Stimulated activated CD4-positive, alpha-beta T cell treated with anti-CD3 and anti-CD28 coated beads, Interleukin-2, amount 100 ng/mL, for 24 hours (primary cell): ENCODE measurements at regions not wholly inside any gene's neighbourhood (a gene's known extent, or its start where the extent isn't known, plus 50 kb on each side); places are given as distances from the start of the nearest gene placed in this dataset.
"Not testable (repeated sequence)": the region's sequence is repeated elsewhere in the genome, so short reads cannot be mapped to it uniquely, and the experiment has no call there.

Source experiments
- DNase-seq, 2 donors: peaks; one replicate each; pipeline ENCODE4 v3.0.0-alpha.2; 2020

DNA sequence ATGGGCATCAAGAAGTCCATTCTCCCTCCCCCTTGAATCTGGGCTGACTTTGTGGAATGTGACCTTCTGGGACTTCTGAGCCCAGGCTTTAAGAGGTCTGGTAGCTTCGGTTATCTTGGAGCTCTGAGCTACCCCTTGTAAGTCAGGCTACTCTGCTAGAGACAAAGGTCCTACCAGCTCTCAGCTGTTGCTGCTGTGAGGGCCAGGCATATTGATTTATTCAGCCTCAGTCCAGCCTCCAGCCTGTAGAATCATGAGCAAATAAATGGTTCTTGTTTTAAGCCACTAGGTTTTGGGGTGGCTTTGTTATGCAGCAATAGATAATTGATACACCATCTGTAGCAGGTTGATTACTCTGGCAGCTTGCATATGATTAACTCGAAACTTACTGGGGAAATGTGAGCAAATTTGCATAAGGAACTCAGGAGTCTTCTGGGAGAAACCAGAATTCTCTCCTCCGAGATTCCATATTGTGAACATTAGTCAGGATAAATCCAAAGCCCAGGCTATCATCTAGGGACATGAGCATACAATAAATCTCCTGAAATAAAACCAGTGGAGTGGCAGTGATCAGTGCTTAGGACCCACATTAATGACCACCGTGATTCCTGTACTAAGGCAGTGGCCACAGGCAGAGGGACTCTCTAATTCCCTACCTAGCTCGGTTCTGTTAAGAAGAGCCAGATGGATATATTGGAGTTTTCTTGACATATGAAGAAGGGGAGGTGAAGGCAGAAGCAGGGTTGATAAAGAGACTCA is 336.1 kb downstream of the CDC5L start:
- DNase-seq: no peak

DNA sequence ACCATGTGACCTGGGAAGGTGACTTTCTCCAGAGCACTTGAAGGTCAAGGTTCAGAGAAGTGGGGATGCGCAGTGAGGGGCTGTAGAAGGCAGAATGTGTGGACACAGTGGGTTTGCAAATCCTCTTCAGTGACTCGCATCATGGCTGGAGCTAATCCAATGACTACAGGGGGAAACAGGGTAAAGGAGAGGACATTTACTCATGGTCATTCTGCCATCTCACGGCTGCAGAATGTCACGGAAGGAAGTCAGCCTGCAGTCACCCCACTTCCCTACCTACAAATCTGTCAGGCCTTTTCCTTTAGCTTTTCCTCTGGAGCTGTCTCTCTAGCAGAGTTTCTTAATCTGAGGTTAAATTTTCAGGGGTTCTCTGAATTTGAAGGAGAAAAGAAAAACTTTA is 337.6 kb downstream of the CDC5L start:
- DNase-seq: no peak

DNA sequence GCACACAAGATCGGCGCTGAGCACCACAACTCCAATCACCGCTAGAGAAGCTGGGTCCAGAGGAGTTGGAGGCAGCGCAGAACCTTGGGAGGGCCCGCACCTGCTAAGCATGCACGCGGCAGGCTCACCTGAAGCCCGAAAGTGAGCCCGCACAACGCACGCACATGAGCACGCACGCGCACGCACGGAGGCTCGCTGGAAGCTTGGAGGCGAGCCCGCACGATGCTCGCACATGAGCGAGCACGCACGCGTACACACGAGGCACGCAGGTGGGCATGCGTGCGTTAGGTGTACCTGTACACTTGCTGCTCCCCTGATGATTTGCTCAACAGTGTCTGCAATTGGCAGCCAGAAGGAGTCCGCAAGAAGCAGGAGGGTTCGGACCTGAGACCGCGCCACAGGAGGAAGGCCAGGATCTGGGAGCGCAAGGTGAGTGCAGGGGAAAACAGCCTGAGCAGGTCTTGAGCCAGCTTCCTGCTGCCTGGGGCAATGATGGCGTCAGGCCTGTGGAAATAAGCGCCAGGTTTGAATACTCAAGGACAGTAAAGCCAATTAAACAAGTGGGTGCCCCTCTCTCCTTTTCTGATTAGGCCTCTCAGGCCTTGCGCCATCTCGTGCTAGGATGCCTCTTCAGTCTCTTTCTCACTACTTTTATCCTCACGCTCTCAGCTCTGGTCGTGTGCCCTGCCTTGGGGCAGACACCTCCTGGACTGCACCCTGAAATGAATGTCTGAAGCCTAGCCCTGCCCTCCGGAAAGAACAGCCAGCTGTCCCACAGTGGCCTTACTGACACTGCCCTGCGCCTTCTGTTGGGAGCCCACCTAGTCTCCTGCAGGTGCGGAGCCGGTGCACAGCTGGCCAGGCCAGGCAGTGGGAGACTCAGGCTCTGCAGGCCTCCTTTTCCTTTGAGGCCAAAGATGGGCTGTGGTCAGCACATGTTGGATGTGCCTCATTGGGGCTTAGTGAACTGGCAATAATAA is 340.4 kb downstream of the CDC5L start:
- DNase-seq: no peak

DNA sequence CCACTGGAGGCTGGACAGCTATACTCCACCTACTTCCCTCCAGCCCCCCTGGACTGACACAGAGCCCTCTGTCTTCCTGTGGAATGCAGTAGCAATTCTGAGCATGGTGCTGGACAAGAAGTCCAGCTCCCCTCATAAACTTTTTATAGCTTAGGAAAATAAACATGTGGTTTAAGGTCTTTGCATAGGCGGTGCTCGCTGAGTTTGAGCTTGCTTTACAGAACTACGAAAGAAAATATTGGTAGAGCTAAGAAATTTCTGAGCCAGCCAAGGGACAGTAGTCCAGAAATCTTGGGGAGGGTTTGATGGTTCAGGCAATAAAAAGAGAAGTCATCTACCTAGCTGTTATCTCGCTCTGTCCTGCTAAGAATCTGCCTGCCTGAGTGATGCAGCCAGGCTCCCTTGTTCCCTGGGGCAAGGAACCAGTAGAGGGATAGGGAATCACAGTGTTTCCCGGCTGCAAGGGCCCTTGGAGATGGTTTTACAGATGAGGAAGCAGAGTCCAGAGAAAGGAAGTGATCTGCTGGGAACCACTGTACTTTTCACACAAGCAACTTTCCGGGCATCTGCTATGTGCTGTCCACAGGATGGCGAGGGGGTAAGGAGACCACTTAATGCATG is 343.4 kb downstream of the CDC5L start:
- DNase-seq: no peak

DNA sequence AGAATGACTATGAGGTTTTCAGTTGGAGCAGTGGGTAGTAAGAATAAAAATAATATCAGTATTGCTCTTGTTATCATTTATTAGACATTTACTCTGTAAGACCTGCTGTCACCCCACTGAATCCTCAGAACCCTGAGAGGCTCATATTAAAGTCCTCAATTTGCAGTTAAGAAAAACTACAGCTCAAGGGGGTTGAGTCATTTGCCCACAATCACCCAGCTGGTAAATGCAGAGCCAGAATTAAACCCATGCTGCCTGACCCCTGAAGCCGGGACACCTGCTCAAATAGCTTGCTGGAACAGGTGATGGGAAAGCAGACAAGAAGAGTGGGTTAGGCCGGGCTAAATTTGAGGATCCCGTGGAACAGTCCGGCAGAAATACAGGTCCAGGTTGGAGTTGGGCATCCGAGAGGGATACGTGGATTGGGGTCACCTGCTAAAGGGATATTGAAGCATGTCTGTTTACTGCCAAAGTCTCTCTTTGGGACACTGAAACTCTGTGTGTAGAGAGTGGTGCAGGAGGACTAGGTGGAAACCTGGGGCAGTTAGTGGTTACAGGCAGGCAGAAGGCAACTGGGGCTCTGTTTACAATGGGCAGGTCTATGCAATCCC is 344.1 kb downstream of the CDC5L start:
- no peak for DNase-seq

DNA sequence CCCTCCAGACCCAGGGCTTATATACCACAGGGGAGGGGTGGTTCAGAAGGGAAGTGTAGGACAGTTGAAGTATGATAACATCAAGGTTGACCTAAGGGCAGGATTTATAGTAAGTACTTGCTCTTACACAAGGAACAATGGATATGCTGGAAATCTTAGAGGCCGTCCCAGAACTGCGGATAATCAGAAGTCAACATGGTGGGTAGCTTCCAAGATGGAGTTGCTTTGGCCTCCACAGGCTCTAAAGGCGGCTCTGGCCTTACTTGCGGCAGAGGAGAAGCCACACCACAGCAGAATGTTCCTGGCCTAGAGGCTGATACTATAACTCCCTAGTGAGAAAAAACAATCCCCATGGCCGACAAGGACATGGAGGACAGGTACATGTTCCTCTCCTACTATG is 344.7 kb downstream of the CDC5L start:
- DNase-seq: no peak

DNA sequence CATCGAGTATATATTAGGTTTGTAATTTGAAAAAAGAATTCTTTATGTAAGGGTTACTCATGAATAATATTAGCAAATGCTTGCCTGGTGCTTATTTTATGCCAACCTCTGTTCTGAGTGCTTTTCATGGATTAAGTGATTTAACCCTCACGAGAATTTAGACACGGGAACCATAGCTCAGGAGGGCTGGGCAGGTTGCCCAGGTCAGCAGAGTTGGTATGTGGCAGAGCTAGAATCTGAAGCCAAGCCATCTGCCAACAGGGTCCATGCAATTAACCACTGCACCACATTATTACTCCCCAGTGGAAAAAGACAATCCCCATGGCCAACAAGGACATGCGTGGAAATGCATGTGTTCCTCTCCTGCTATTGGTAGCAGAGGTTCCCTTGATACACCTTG is 345.6 kb downstream of the CDC5L start:
- no peak for DNase-seq

DNA sequence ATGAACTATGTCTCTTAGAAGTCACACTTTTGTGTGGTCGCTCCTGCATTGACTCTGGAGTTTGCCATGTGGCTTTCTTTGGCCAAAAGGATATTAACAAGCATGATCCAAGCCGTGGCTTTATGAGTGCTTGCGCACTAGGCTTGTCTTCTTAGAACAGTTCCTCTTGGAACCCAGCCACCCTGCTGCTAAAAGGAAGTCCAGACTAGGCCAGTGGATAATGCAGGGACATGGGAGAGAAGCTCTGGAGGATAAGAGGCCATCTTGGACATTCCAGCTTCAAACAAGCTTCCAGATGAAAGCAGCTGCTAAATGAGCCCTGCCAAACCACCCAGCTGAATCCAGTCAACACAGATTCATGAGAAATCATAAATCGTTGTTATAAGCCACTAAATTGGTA is 346.4 kb downstream of the CDC5L start:
- no peak for DNase-seq

DNA sequence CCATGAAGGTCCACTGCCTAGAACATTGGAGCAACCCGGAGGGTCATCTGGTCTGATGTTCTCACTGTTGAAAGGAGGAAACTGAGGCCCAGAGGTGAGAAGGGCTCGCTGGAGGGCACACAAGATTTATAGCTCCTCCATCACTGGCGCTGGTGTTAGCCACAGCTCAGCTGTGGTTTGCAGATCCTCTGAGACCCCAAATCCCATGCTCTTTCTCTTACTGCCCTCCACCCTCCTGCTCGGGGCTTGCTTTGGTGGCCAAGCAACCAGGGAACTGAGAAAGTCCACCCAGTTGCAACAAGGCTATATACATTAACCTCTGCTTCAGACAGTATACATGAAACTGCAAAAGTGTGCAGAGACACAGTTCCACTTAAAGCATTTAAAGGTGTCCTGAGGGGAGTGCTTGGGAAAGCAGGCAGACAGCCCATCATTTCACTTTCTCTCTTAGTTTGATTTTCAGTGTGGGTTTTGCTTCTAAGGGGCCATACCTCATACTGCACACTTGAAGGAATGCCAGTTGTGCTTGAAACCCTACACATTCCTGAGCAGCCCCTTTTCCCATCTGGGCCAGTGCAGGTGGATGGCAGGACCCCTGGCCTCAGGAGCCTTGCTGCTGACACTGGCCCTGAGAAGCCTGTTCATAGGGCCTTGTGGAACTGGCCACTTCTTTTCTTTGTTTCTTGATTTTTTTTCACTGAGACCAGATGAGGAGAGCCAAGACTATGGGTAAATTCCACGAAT is 347.6 kb downstream of the CDC5L start:
- no peak for DNase-seq

DNA sequence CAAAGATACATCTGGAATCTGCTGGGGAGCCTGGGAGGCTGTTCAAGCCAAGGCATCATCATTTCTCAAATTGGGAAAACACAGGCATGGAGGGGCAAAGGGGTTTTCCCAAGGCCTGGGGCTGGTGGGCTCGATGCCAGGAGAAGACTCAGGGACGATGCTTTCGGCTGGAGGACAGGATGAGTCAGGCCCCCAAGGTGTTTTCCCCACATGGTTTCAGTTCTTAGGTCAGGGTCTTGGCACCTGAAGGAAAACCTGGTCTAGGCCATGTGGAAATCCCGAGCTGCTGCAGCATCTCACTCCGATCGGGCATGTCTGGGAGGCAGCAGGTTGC is 348.1 kb downstream of the CDC5L start:
- peak; percentile 38 to 39 for DNase-seq

DNA sequence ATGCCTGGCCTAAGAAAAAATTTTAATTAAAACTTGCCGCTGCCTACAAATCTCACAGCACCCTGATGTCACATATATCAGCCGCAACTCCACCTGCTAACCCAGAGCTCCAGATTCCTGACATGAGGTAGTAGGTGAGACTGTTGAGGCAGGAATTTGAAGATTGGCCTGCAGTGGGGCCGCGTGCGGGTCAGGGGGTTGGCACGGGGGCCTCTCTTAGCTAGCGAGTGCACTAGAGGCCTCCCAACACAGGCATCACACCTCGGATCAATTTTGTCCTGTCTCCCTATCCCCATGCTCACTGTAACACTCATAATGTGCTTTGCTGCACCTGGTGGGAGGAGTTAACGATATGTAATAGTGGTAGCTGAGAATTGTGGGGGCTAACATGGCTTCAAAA is 349.8 kb downstream of the CDC5L start:
- no peak for DNase-seq

DNA sequence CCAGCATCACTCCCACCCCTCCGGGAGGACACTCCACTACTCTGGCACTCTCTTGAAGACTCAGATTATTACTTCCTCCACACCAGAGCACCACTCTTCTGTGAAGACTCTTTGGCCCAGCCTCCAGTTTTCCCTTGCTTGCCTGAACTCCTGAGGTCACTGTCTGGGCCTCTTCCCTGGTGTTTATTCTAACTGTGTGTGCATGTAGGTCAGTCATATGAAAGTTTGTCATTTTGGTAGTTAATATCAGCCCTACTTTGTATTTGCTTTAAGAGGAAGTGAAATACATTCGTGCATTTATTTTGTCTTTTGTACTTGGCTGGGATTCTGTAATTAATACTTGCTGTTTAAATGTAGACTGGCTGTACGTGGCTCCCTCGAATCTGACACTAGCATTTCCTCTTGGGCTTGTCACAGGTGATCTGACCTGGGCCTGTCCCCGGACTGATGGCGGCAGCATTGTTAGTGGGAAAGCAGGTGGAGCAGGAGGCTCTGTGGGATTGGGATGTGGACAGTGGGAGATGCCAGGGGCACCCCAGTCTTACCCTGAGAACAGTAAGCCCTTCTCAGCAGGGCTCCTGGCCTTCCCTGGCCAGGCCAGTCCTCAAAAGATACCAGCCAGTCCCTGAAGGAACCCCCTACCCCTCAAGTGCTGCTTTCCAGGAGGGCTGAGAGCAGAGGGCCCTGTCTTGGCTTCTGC is 350.5 kb downstream of the CDC5L start:
- no peak for DNase-seq

DNA sequence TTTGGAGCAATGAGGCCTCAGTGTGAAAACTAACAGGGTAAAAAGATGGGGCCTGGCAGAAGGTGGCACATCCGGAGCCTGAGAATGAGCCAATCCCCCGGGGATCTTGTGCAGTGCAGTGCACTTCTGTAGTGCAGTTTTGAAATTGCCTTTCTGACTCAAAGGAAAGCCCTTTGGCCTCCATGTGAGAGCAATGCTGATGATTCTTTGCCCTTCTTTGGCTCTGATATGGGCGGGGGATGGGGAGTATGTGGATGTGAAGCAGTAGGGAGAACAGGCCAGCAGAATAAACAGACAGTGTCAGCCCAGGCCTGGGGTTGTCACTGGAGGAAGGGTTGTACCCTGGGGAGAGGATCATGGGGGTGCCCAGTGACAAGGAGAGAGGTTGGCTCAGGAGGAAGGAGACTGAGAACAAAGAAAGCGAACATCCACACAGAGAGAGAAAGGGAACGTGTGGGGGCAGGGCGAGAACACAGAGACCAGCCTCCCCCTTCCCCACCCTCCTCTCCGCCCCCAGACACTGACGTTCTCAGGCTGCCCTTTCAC is 351.2 kb downstream of the CDC5L start:
- no peak for DNase-seq

DNA sequence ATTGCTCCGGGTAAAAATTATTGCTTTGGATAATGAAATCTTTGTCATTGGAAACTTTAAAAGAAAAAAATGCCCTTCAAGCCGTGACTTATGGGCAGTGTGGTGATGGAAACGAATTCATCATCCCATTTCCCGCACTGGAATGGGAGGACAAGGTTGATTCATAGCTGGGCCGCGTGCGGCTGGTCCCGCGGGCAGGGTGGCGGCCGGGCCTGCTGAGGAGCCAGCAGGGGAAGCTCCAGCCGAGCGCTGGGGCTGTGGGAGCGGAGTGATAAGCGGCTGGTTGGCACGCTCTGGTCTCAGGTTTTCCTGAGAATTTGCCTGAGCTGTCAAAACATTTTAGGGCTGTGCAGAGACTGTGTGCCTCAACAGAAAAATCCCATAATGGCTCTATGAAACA is 351.7 kb downstream of the CDC5L start:
- DNase-seq: no peak

DNA sequence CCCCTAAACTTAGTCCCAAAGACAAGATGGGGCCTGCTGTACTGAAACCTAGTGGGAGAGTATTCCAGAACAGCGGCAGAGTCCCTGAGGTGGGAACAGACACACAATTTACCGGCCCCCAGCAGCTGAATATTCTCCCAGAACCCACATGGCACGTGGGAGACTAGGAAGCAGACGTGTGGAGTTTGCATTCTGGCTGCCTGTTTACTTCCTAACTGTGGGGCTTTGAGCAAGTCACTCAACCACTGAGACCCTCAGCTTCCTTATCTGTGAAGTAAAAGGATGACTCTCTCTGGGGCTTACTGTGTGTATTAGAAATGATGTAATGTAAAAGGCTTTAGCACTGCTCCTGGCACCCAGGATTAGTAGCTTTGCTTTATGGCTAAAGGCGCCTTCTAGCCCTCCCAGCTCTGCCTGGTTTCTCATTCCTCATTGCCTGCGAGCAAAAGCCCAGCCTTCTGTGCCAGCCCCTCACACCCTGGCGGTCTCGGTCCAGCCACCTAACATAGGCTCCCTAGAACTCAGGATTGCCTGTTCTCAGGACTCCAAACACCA is 353.1 kb downstream of the CDC5L start:
- no peak for DNase-seq

DNA sequence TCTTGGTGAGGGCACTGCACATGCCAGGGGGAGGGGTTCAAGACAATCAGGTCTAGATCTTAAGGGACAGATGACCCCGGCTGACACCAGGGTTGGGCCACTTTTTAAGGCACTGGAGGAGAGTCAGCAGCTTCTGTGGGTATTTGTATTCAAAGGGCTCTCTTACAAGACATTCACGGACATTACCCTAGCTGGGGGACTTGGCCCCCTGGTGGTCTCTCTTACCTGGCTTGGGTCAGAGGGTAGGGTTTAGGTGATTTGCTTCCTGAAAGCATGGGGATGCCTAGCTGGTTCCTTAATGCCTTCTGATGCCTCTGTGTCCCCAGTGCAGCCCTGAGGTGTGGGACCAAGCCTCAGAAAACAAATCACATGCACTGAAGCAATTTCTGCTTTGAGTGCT is 354.7 kb downstream of the CDC5L start:
- no peak for DNase-seq

DNA sequence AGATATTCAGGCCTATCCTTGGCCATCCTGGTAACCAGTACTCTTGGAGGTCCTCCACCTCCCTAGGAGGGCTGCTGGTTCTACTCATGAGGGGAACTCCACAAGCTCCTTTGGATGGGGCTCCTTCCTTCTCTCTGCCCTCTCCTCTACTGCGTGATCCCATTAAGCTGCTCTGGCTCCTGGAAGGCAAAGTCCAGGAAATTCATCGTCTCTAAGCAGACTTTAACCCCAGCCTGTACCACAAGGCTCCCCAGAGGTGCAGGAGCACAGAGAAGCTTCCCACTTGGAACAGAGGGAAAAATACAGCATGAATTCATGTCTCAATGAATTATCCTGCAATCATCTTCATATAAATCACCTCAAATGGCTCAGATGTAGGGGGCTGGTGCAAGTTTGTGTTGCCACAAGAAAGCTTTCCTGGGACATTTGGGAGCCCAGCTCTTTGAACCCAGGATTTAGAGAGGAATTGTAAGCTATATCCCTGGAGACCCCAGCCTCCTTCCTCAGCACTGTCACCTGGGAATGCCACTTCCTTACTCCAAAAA is 355.4 kb downstream of the CDC5L start:
- DNase-seq: no peak

DNA sequence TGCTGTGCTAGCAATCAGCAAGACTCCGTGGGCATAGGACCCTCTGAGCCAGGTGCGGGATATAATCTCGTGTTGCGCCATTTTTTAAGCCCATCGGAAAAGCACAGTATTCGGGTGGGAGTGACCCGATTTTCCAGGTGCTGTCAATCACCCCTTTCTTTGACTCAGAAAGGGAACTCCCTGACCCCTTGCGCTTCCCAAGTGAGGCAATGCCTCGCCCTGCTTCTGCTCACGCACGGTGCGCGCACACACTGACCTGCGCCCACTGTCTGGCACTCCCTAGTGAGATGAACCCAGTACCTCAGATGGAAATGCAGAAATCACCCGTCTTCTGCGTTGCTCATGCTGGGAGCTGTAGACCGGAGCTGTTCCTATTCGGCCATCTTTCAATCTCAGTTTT is 372.6 kb downstream of the CDC5L start:
- not testable (repeated sequence) for DNase-seq

DNA sequence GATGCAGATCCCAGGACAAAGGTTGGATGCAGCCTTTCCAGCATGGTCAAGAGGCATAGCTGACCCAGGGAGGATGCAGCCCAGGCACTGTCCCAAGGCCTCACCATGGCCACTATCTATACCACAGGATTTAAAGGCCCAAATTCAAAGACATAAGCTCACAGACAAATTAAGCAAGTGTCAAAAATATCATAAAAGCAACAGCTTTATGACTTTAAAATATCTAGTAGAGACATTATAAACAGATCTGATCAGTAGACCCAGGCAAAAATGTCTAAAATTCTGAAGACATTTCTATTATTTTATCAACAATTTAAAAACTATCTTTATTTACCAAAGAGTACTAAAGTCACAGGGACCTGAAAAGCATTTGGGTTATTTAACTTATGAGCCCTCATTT is 373.5 kb downstream of the CDC5L start:
- no peak for DNase-seq

DNA sequence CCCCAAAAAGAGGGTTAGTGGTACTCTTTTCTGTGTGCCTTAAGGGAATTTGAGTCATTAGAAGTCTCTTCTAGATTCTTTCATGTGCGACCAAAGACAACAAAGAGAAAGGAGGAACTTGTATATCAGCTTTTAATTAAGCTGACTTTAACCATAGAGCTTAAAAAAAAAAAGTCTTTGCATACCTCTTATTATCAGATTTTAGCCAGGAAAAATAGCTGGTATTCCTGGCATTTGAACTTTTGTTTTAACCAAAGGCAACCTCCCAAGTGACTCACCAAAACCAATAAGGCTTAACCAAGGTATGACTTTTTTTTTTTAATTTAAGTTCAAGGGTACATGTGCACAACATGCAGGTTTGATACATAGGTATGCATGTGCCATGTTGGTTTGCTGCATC is 375.0 kb downstream of the CDC5L start:
- no peak for DNase-seq
